Gastroesophageal sphincter (tissue), 4 donors: ENCODE measurements at regions not wholly inside any gene's neighbourhood (a gene's known extent, or its start where the extent isn't known, plus 50 kb on each side); places are given as distances from the start of the nearest gene placed in this dataset.
A peak's percentile ranks its signal among the peaks of the same experiment; 100 is the strongest.

Experiments used
- ATAC-seq: fragments of 150-250 bp; one replicate; pipeline ENCODE4 v1.9.1; 2016; ENCODE audit warnings: mild to moderate bottlenecking, moderate library complexity
- H3K27ac ChIP-seq, 4 donors: fragments of 200-600 bp; sonication (generic) in 3 of 4; 1 replicate in 3 of 4; 2 replicates in 1 of 4; pipeline ENCODE4 v1.5.1; 2016 to 2019
- H3K27me3 ChIP-seq: fragments of 200-600 bp; sonication (generic); one replicate; pipeline ENCODE4 v1.5.1; 2019
- H3K36me3 ChIP-seq, 2 donors: fragments of 200-600 bp; sonication (generic); one replicate each; pipeline ENCODE4 v1.5.1; 2019; ENCODE audit warnings: control low read depth in 1 of 2
- H3K4me1 ChIP-seq, 3 donors: fragments of 200-600 bp; sonication (generic); 1 replicate in 2 of 3; 2 replicates in 1 of 3; pipeline ENCODE4 v1.5.1; 2016 to 2019; ENCODE audit warnings: control low read depth in 2 of 3
- H3K4me3 ChIP-seq, 2 donors: fragments of 200-600 bp; sonication (generic); one replicate each; pipeline ENCODE4 v1.5.1; 2019; ENCODE audit warnings: mild to moderate bottlenecking in 1 of 2, moderate library complexity in 1 of 2
- H3K9me3 ChIP-seq, 3 donors: fragments of 200-600 bp; sonication (generic); one replicate each; pipeline ENCODE4 v1.5.1; 2017 to 2019; ENCODE audit warnings: control low read depth in 2 of 3
- CTCF ChIP-seq, 4 experiments: fragments of 200-600 bp in 2 of 4; fragments of 450-650 bp in 2 of 4; sonication (generic) in 1 of 4; IDR thresholded peaks; one replicate each; pipeline ENCODE4 v1.5.1; 2017 to 2019; ENCODE audit warnings: antibody characterized with exemption in 4 of 4, mild to moderate bottlenecking in 2 of 4, moderate library complexity in 2 of 4
- EP300 ChIP-seq: sonication (generic); formaldehyde crosslinking; IDR thresholded peaks from one replicate; pipeline ENCODE4 v1.6.1; 2017; ENCODE audit warnings: antibody characterized with exemption, mild to moderate bottlenecking
- POLR2A ChIP-seq, 2 donors: fragments of 450-650 bp; IDR thresholded peaks; one replicate each; pipeline ENCODE4 v1.6.1; 2017; ENCODE audit warnings: antibody characterized with exemption in 2 of 2, mild to moderate bottlenecking in 2 of 2, moderate library complexity in 1 of 2
- POLR2AphosphoS5 ChIP-seq: sonication (generic); formaldehyde crosslinking; IDR thresholded peaks from one replicate; pipeline ENCODE4 v1.6.1; 2017; ENCODE audit warnings: antibody characterized with exemption
- WGBS, 2 donors: methylation state at CpG; one replicate each; pipeline ENCODE4 v1.1.5; 2018; ENCODE audit warnings: low coverage in 1 of 2; 5-methylcytosine and 5-hydroxymethylcytosine counted together

GRCh38 chr2:199707593-199708185 is 143.3 kb downstream of the FTCDNL1 start:
- peaks cover 0 to 12% (median 0%) of the 10 kb centered on the region in 3 donors for H3K9me3 ChIP-seq
- ATAC-seq, result no peak
- TF ChIP-seq EP300 (no peak), CTCF (IDR thresholded peaks at IDR 0.05) (no peak), POLR2AphosphoS5 (no peak), POLR2A (IDR thresholded peaks at IDR 0.05) (no peak)
- no peaks in the 10 kb centered on the region for H3K4me1 ChIP-seq
- H3K36me3 ChIP-seq, result no peaks in the 10 kb centered on the region
- WGBS, 2 donors, result 87 to 96% methylated on average over 2 of the region's 2 CpGs
- H3K4me3 ChIP-seq, result no peak overlapping the region
- H3K27ac ChIP-seq, result no peak overlapping the region
- no peaks in the 10 kb centered on the region for H3K27me3 ChIP-seq

GRCh38 chr2:199705538-199705937 is 145.5 kb downstream of the FTCDNL1 start:
- Histone ChIP-seq H3K27ac (no peak overlapping the region), H3K36me3 (no peaks in the 10 kb centered on the region), H3K4me3 (no peak overlapping the region), H3K27me3 (no peaks in the 10 kb centered on the region), H3K4me1 (no peaks in the 10 kb centered on the region), H3K9me3 (peaks cover 0 to 12% (median 0%) of the 10 kb centered on the region in 3 donors)
- no peak for ATAC-seq
- TF ChIP-seq CTCF (IDR thresholded peaks at IDR 0.05) (no peak), POLR2AphosphoS5 (no peak), POLR2A (IDR thresholded peaks at IDR 0.05) (no peak), EP300 (no peak)
- 73 to 100% methylated on average over 1 of the region's 1 CpG for WGBS, 2 donors

GRCh38 chr2:199704358-199705238 is 146.4 kb downstream of the FTCDNL1 start:
- Histone ChIP-seq H3K27me3 (no peaks in the 10 kb centered on the region), H3K36me3 (no peaks in the 10 kb centered on the region), H3K9me3 (peaks cover 0 to 12% (median 0%) of the 10 kb centered on the region in 3 donors), H3K4me3 (no peak overlapping the region), H3K27ac (no peak overlapping the region), H3K4me1 (no peaks in the 10 kb centered on the region)
- no peak for ATAC-seq
- TF ChIP-seq EP300, result no peak
- no peak for TF ChIP-seq POLR2A (IDR thresholded peaks at IDR 0.05)
- TF ChIP-seq CTCF (IDR thresholded peaks at IDR 0.05), result peak; percentile 12 to 60 (median 46)
- 71% methylated on average over 1 of the region's 1 CpG; no CpG with 5 or more reads in 1 of the 2 donors for WGBS, 2 donors

- WGBS, 2 donors, result 66 to 74% methylated on average over 1 to 2 of the region's 2 CpGs
- no peak overlapping the region for H3K4me3 ChIP-seq
- no peaks in the 10 kb centered on the region for H3K27me3 ChIP-seq
- no peaks in the 10 kb centered on the region for H3K36me3 ChIP-seq
- TF ChIP-seq POLR2AphosphoS5 (no peak), POLR2A (IDR thresholded peaks at IDR 0.05) (no peak), EP300 (no peak), CTCF (IDR thresholded peaks at IDR 0.05) (no peak)
- H3K9me3 ChIP-seq, result peaks cover 0 to 12% (median 0%) of the 10 kb centered on the region in 3 donors
- no peak for ATAC-seq
- H3K4me1 ChIP-seq, result no peaks in the 10 kb centered on the region
- no peak overlapping the region for H3K27ac ChIP-seq
These were observed 147.8 kb downstream of the FTCDNL1 start for GRCh38 chr2:199703199-199703598.

GRCh38 chr2:199697469-199697868 is 153.5 kb downstream of the FTCDNL1 start:
- TF ChIP-seq POLR2AphosphoS5, result no peak
- no peak for TF ChIP-seq EP300
- no peak for TF ChIP-seq POLR2A (IDR thresholded peaks at IDR 0.05)
- TF ChIP-seq CTCF (IDR thresholded peaks at IDR 0.05), result no peak
- Histone ChIP-seq H3K9me3 (no peaks in the 10 kb centered on the region), H3K4me1 (no peaks in the 10 kb centered on the region), H3K27me3 (no peaks in the 10 kb centered on the region), H3K36me3 (no peaks in the 10 kb centered on the region), H3K27ac (no peak overlapping the region), H3K4me3 (no peak overlapping the region)
- no peak for ATAC-seq
